IMR-90 (cell line): ENCODE measurements at regions not wholly inside any gene's neighbourhood (a gene's known extent, or its start where the extent isn't known, plus 50 kb on each side); places are given as distances from the start of the nearest gene placed in this dataset.

ENCODE experiments used
- ATAC-seq: fragments of 200-7000 bp; cut with Tn5 transposase; 2 replicates; pipeline ENCODE4 v1.9.1; 2020; ENCODE audit warnings: low read depth, mild to moderate bottlenecking, moderate library complexity
- BruUV-seq: library from RNA; stranded (reverse); fragments of 400-500 nt; replicated peaks from 2 replicates; lab custom pipeline; 2021; lab: Mats Ljungman, UMichigan
- CTCF ChIA-PET: fragments of 300-600 bp; formaldehyde crosslinking; extraction: SDS; loops from one replicate; lab custom pipeline; 2021; ENCODE audit warnings: antibody characterized with exemption; lab: Yijun Ruan, JAX
- POLR2A ChIA-PET: fragments of 300-600 bp; sonication (Branson Sonifier 250); formaldehyde crosslinking; loops from one replicate; lab custom pipeline; 2022; ENCODE audit warnings: antibody characterized with exemption; ENCODE audit not compliant: unreplicated experiment; lab: Charles Lee
- DNase-seq: peaks from one replicate; pipeline ENCODE4 v3.0.0; 2013
- H2AFZ ChIP-seq: replicated peaks from 2 replicates; pipeline ENCODE3; 2013; ENCODE audit warnings: low read length, mild to moderate bottlenecking; ENCODE audit not compliant: poor library complexity
- H2AK5ac ChIP-seq: 2 replicates; pipeline ENCODE4 v1.6.1; 2013; ENCODE audit warnings: low read depth, low read length, inconsistent platforms
- H2AK9ac ChIP-seq: replicated peaks from 2 replicates; pipeline ENCODE3; 2013; ENCODE audit warnings: mild to moderate bottlenecking, low read depth, low read length, moderate library complexity; ENCODE audit not compliant: poor library complexity
- H2BK120ac ChIP-seq: 2 replicates; pipeline ENCODE4 v1.6.1; 2013; ENCODE audit warnings: low read depth, low read length, inconsistent platforms
- H2BK15ac ChIP-seq: 3 replicates; pipeline ENCODE4 v1.6.1; 2013; ENCODE audit warnings: low read depth, low read length, inconsistent platforms
- H2BK20ac ChIP-seq: 2 replicates; pipeline ENCODE4 v1.6.1; 2013; ENCODE audit warnings: low read depth, mild to moderate bottlenecking, inconsistent platforms, low read length, moderate library complexity
- H2BK5ac ChIP-seq: 2 replicates; pipeline ENCODE4 v1.6.1; 2013; ENCODE audit warnings: mild to moderate bottlenecking, low read depth, low read length, inconsistent platforms; ENCODE audit not compliant: poor library complexity, severe bottlenecking
- H3K14ac ChIP-seq: replicated peaks from 2 replicates; pipeline ENCODE4 v1.6.1; 2013; ENCODE audit warnings: low read depth, low read length, inconsistent platforms
- H3K18ac ChIP-seq: 2 replicates; pipeline ENCODE4 v1.6.1; 2013; ENCODE audit warnings: low read depth, low read length, control low read depth
- H3K23ac ChIP-seq: 2 replicates; pipeline ENCODE4 v1.6.1; 2013; ENCODE audit warnings: low read depth, low read length, inconsistent platforms
- H3K27ac ChIP-seq: 2 replicates; pipeline ENCODE4 v1.5.1; 2013; ENCODE audit warnings: mild to moderate bottlenecking, control low read depth, low read length; ENCODE audit not compliant: insufficient read depth
- H3K27me3 ChIP-seq: 2 replicates; pipeline ENCODE4 v1.6.1; 2013; ENCODE audit warnings: low read length; ENCODE audit not compliant: control insufficient read depth, insufficient read depth
- H3K36me3 ChIP-seq: 2 replicates; pipeline ENCODE4 v1.6.1; 2013; ENCODE audit warnings: low read length, mixed read lengths; ENCODE audit not compliant: control insufficient read depth, insufficient read depth
- H3K4ac ChIP-seq: 2 replicates; pipeline ENCODE4 v1.6.1; 2013; ENCODE audit warnings: low read depth, low read length, inconsistent platforms
- H3K4me1 ChIP-seq: 2 replicates; pipeline ENCODE4 v1.6.1; 2013; ENCODE audit warnings: low read length, mixed read lengths; ENCODE audit not compliant: control insufficient read depth, insufficient read depth
- H3K4me2 ChIP-seq: 2 replicates; pipeline ENCODE4 v1.6.1; 2013; ENCODE audit warnings: low read depth, mild to moderate bottlenecking, control low read depth, low read length, moderate library complexity
- H3K4me3 ChIP-seq: 2 replicates; pipeline ENCODE4 v1.5.1; 2013; ENCODE audit warnings: low read depth, mild to moderate bottlenecking, control low read depth, low read length, moderate library complexity; ENCODE audit not compliant: insufficient read depth
- H3K56ac ChIP-seq: 2 replicates; pipeline ENCODE4 v1.6.1; 2013; ENCODE audit warnings: low read length, inconsistent platforms; ENCODE audit not compliant: insufficient read depth; ENCODE audit errors: extremely low read depth
- H3K79me1 ChIP-seq, 2 experiments: 2 replicates each; pipeline ENCODE4 v1.6.1; 2013; ENCODE audit warnings: low read length in 2 of 2, inconsistent platforms in 1 of 2, low read depth in 1 of 2
- H3K9ac ChIP-seq: 2 replicates; pipeline ENCODE4 v1.6.1; 2013; ENCODE audit warnings: low read depth, low read length, control low read depth
- H3K9me1 ChIP-seq: 2 replicates; pipeline ENCODE4 v1.6.1; 2013; ENCODE audit warnings: low read length, inconsistent platforms; ENCODE audit not compliant: insufficient read depth
- H3K9me3 ChIP-seq: 2 replicates; pipeline ENCODE4 v1.6.1; 2013; ENCODE audit warnings: low read length; ENCODE audit not compliant: control insufficient read depth, insufficient read depth
- H4K20me1 ChIP-seq: 2 replicates; pipeline ENCODE4 v1.6.1; 2013; ENCODE audit warnings: low read length, inconsistent platforms; ENCODE audit not compliant: insufficient read depth
- H4K5ac ChIP-seq: 2 replicates; pipeline ENCODE4 v1.6.1; 2013; ENCODE audit warnings: mild to moderate bottlenecking, low read depth, low read length, control low read depth
- H4K8ac ChIP-seq, 2 experiments: 2 replicates each; pipeline ENCODE4 v1.6.1; 2013; ENCODE audit warnings: low read depth in 2 of 2, low read length in 2 of 2, control low read depth in 1 of 2, inconsistent platforms in 1 of 2
- H4K91ac ChIP-seq: 2 replicates; pipeline ENCODE4 v1.6.1; 2013; ENCODE audit warnings: low read depth, low read length, inconsistent platforms; ENCODE audit not compliant: insufficient read depth
- CHD1 ChIP-seq: IDR thresholded peaks from 2 replicates; pipeline ENCODE4 v1.6.1; 2012; ENCODE audit warnings: low read depth, low read length, improper control_type of control experiment
- MXI1 ChIP-seq: IDR thresholded peaks from 2 replicates; pipeline ENCODE4 v1.6.1; 2012; ENCODE audit warnings: low read depth, mild to moderate bottlenecking, low read length, moderate library complexity, borderline replicate concordance
- POLR2A ChIP-seq: IDR thresholded peaks from 2 replicates; pipeline ENCODE4 v1.6.1; 2012; ENCODE audit warnings: mild to moderate bottlenecking, low read depth, low read length
- RAD21 ChIP-seq: IDR thresholded peaks from 2 replicates; pipeline ENCODE4 v1.6.1; 2012; ENCODE audit warnings: low read length, improper control_type of control experiment
- RCOR1 ChIP-seq: IDR thresholded peaks from 2 replicates; pipeline ENCODE4 v1.6.1; 2012; ENCODE audit warnings: mild to moderate bottlenecking, low read length, improper control_type of control experiment; ENCODE audit not compliant: insufficient replicate concordance
- WGBS, 2 experiments: methylation state at CpG; one replicate each; pipeline versions ENCODE4 v1.1.5 to v1.1.7; 2013; ENCODE audit warnings: missing lambda C conversion rate in 2 of 2; ENCODE audit not compliant: insufficient read length in 1 of 2; ENCODE audit errors: extremely low coverage in 2 of 2; 5-methylcytosine and 5-hydroxymethylcytosine counted together
- dilution Hi-C: fragments of 300-500 bp; cut with HindIII; formaldehyde crosslinking; loops from one replicate; pipeline ENCODE4 v1.14.3; 2018; ENCODE audit warnings: low sequenced_read_pairs; ENCODE audit not compliant: unreplicated experiment
- in situ Hi-C: fragments of 300-500 bp; cut with MboI; formaldehyde crosslinking; loops from 3 replicates; pipeline ENCODE4 v1.14.3; 2019; ENCODE audit warnings: low sequenced_read_pairs, inconsistent platforms, mixed read lengths
- intact Hi-C: fragments of 100-400 bp; cut with micrococcal nuclease; formaldehyde crosslinking; loops from 2 replicates; pipeline ENCODE4 v1.10.0; 2022
- TF ChIP-seq, protein P1 (sequence below): fragments of 150-350 bp; IDR thresholded peaks from 2 replicates; pipeline ENCODE4 v1.6.1; 2017; ENCODE audit warnings: mild to moderate bottlenecking, antibody characterized with exemption, low read length, low read depth

DNA sequence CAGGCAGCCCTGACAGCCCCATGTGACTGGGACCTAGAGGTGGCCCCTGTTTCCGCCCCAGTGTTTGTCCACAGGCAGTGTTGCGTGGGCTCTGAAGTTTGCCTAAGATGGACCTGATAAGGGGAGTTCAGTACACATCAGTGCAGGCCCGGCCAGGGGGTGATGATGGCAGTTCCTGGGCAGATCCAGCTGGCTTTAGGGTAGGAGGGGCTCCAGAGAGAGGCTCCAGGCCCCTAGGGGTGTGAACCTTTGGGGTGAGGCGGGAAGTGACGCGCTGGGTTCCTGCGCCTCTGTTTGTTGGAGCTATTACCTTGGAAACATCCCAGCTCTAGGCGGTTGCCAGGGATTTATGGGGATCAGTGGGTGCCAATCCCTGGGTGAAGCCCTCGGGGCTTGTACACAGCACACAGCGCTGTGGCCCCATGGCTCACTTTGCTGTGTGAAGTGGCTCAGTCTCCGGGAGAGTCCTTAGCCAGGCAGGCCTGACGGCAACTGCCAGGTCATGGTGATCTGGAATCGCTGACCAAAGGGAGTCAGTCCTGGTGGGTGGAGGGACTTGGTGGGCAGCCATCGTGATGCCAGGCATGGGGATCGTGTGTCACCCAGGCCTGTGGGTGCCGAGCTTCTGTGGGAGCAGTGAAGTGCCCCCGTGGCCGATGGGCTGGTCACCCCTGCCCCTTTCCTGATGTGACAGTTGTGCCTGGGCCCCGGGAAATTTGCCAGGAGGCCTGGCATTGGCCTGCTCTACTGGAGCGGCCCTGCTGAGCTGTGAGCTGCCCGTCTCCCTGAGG lies 146.1 kb downstream of the SEC14L1 start:
- H2BK15ac ChIP-seq: peak overlapping the region; percentile 98; the same call in 2 of the 3 replicates
- peak overlapping the region; percentile 98 for H2BK5ac ChIP-seq
- no peak overlapping the region for H3K4me3 ChIP-seq
- DNase-seq: peak; percentile 18
- peak overlapping the region; percentile 98 for H4K91ac ChIP-seq
- peak overlapping the region; percentile 90 for H3K14ac ChIP-seq
- peak overlapping the region; percentile 86 for H4K5ac ChIP-seq
- POLR2A ChIA-PET: interaction anchor here (1.0 to 1.1 kb wide), 2 partner anchors 17 to 31 kb away, joined by 3 read pairs; no protein-coding TSS in a partner anchor
- peak overlapping the region; percentile 91 for H4K8ac ChIP-seq
- H2AK5ac ChIP-seq: peak overlapping the region; percentile 95
- peak overlapping the region; percentile 75 for H2AK9ac ChIP-seq
- intact Hi-C loops (loop anchor here (2.0 kb wide), 1 partner anchor 32 kb away; no protein-coding TSS in a partner anchor), dilution Hi-C loops (no loop called here), in situ Hi-C loops (no loop called here)
- peak overlapping the region; percentile 96 for H3K23ac ChIP-seq
- H3K18ac ChIP-seq: peak overlapping the region; percentile 74
- peaks cover 9 to 68% of the 10 kb centered on the region in 2 experiments for H3K79me1 ChIP-seq
- no peak for TF ChIP-seq MXI1
- no peak for TF ChIP-seq RAD21
- TF ChIP-seq CHD1: no peak
- TF ChIP-seq, protein P1, sequence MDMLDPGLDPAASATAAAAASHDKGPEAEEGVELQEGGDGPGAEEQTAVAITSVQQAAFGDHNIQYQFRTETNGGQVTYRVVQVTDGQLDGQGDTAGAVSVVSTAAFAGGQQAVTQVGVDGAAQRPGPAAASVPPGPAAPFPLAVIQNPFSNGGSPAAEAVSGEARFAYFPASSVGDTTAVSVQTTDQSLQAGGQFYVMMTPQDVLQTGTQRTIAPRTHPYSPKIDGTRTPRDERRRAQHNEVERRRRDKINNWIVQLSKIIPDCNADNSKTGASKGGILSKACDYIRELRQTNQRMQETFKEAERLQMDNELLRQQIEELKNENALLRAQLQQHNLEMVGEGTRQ: no peak
- TF ChIP-seq POLR2A: peak; percentile 59; the same call in 1 of the 2 replicates
- no peak for TF ChIP-seq RCOR1
- H2BK20ac ChIP-seq: peak overlapping the region; percentile 97
- H3K9me3 ChIP-seq: no peaks in the 10 kb centered on the region
- H3K27ac ChIP-seq: peak overlapping the region; percentile 93
- 78% methylated on average over 6 of the region's 21 CpGs; no CpG with 5 or more reads in 1 of the 2 experiments for WGBS, 2 experiments
- CTCF ChIA-PET: no interaction called here
- no peaks in the 10 kb centered on the region for H4K20me1 ChIP-seq
- no peaks in the 10 kb centered on the region for H3K36me3 ChIP-seq
- H2BK120ac ChIP-seq: peak overlapping the region; percentile 99
- peak overlapping the region; percentile 97 for H3K4ac ChIP-seq
- no peak for ATAC-seq
- H3K56ac ChIP-seq: peak overlapping the region; percentile 63; the same call in 1 of the 2 replicates
- no TSS peak for BruUV-seq
- H2AFZ ChIP-seq: peak overlapping the region; percentile 84
- H3K4me1 ChIP-seq: peaks cover 43% of the 10 kb centered on the region
- peaks cover 31% of the 10 kb centered on the region for H3K9me1 ChIP-seq
- H3K9ac ChIP-seq: peak overlapping the region; percentile 37; the same call in 1 of the 2 replicates
- no peak overlapping the region for H3K4me2 ChIP-seq
- H3K27me3 ChIP-seq: no peaks in the 10 kb centered on the region
